Heart right ventricle (tissue), 16 donors: ENCODE measurements at regions not wholly inside any gene's neighbourhood (a gene's known extent, or its start where the extent isn't known, plus 50 kb on each side); places are given as distances from the start of the nearest gene placed in this dataset.

Experiments
- ATAC-seq, 8 donors: fragments of 200-7000 bp; cut with Tn5 transposase; one replicate each; pipeline ENCODE4 v1.9.1; 2020; ENCODE audit warnings: mild to moderate bottlenecking in 8 of 8, moderate library complexity in 8 of 8, moderate number of reproducible peaks in 1 of 8
- DNase-seq, 2 donors: peaks; one replicate each; pipeline ENCODE4 v3.0.0-alpha.2; 2020
- H3K27ac ChIP-seq, 10 donors: fragments of 200-600 bp; sonication (generic) in 2 of 10; one replicate each; pipeline versions ENCODE4 v1.5.0 to v1.8.0; 2020 to 2022; ENCODE audit warnings: mild to moderate bottlenecking in 3 of 10
- H3K27me3 ChIP-seq, 7 donors: fragments of 200-600 bp; one replicate each; pipeline ENCODE4 v1.8.0; 2021 to 2022; ENCODE audit warnings: mild to moderate bottlenecking in 2 of 7
- H3K36me3 ChIP-seq, 9 donors: fragments of 200-600 bp; sonication (generic) in 1 of 9; one replicate each; pipeline versions ENCODE4 v1.5.0 to v1.8.0; 2020 to 2022; ENCODE audit warnings: mild to moderate bottlenecking in 2 of 9
- H3K4me1 ChIP-seq, 9 donors: fragments of 200-600 bp; sonication (generic) in 1 of 9; one replicate each; pipeline versions ENCODE4 v1.5.0 to v1.8.0; 2020 to 2022; ENCODE audit warnings: mild to moderate bottlenecking in 4 of 9
- H3K4me3 ChIP-seq, 10 donors: fragments of 200-600 bp; sonication (generic) in 2 of 10; one replicate each; pipeline versions ENCODE4 v1.5.0 to v1.8.0; 2020 to 2022; ENCODE audit warnings: mild to moderate bottlenecking in 7 of 10, moderate library complexity in 2 of 10
- H3K9me3 ChIP-seq, 11 donors: fragments of 200-600 bp in 10 of 11; sonication (generic) in 2 of 11; one replicate each; pipeline versions ENCODE4 v1.5.0 to v1.8.0; 2013 to 2022; ENCODE audit warnings: mild to moderate bottlenecking in 2 of 11, control low read depth in 1 of 11, moderate library complexity in 1 of 11
- CTCF ChIP-seq, 9 donors: fragments of 200-600 bp; sonication (generic) in 2 of 9; IDR thresholded peaks; one replicate each; pipeline versions ENCODE4 v1.5.0 to v1.8.0; 2021 to 2022; ENCODE audit warnings: antibody characterized with exemption in 9 of 9, mild to moderate bottlenecking in 5 of 9, moderate library complexity in 1 of 9
- WGBS, 2 donors: extraction: QIAGEN DNeasy Blood & Tissue Kit; methylation state at CpG; one replicate each; pipeline ENCODE4 v1.1.7; 2013; ENCODE audit warnings: inconsistent platforms in 1 of 2; 5-methylcytosine and 5-hydroxymethylcytosine counted together
- intact Hi-C, 10 donors: fragments of 100-400 bp; cut with DNase I; formaldehyde crosslinking; loops; one replicate each; pipeline versions ENCODE4 v1.11.1 to v1.14.2; 2022
- donor health status: Arrhythmogenic right ventricular cardiomyopathy.
- donor health status: ischemic (EF 13 %, LVEDD 7.1; RV severe dilation, severe dysfunction).
- donor health status: healthy with polysubstance abuse.
- donor health status: DM: no; HTN: yes; CAD: no.
- donor health status: DM: no; HTN: no; CAD: no.
- donor health status: ischemic (EF 25% LVEDD 6.9; RV normal size, moderate dysfunction).
- donor health status: ischemic (EF 25% LVEDD 5.7; RV mildly dilated, moderate dysfunction).
- donor health status: healthy.
- donor health status: DM: yes; HTN: yes; CAD: no.
- donor health status: Ischemic cardiomyopathy.
- donor health status: ischemic (EF 35%, LVEDD 5.7; RV mildly dilated, moderate dysfunction).
- donor health status: nonischemic (EF 11% LVEDD 7.7; RV severe dilation, severe dysfunction).
- donor health status: DM: yes; HTN: yes; CAD: no.
- donor health status: PGD.
- donor health status: ischemic (EF 29% LVEDD 5.4; RV normal size, mild dysfunction).
- donor health status: nonischemic (EF 23%, LVEDD 6.1; RV moderate dilation, normal function).

GRCh38 chr6:94464018-94464510 lies 1044.7 kb upstream of the EPHA7 start:
- Histone ChIP-seq H3K27ac (no peak overlapping the region), H3K36me3 (no peaks in the 10 kb centered on the region), H3K27me3 (no peaks in the 10 kb centered on the region), H3K4me3 (no peak overlapping the region), H3K9me3 (peaks cover 0 to 12% (median 0%) of the 10 kb centered on the region in 11 donors), H3K4me1 (no peaks in the 10 kb centered on the region)
- intact Hi-C loops: no loop called here
- WGBS, 2 donors: 42 to 45% methylated on average over 3 of the region's 3 CpGs
- DNase-seq (no peak), ATAC-seq (no peak)
- TF ChIP-seq CTCF (IDR thresholded peaks at IDR 0.05): no peak

GRCh38 chr6:94463306-94463705 lies 1043.9 kb upstream of the EPHA7 start:
- intact Hi-C loops: no loop called here
- Histone ChIP-seq H3K9me3 (peaks cover 0 to 12% (median 0%) of the 10 kb centered on the region in 11 donors), H3K27ac (no peak overlapping the region), H3K36me3 (no peaks in the 10 kb centered on the region), H3K4me3 (no peak overlapping the region), H3K4me1 (no peaks in the 10 kb centered on the region), H3K27me3 (no peaks in the 10 kb centered on the region)
- 93 to 94% methylated on average over 1 of the region's 1 CpG for WGBS, 2 donors
- DNase-seq (no peak), ATAC-seq (no peak)
- TF ChIP-seq CTCF (IDR thresholded peaks at IDR 0.05): no peak

GRCh38 chr6:94462231-94462630 lies 1042.9 kb upstream of the EPHA7 start:
- ATAC-seq: no peak
- TF ChIP-seq CTCF (IDR thresholded peaks at IDR 0.05): no peak
- intact Hi-C loops: no loop called here

GRCh38 chr6:94456266-94456665 lies 1036.9 kb upstream of the EPHA7 start:
- Histone ChIP-seq H3K27me3 (no peaks in the 10 kb centered on the region), H3K27ac (no peak overlapping the region), H3K9me3 (peaks cover 0 to 10% (median 0%) of the 10 kb centered on the region in 11 donors), H3K4me1 (no peaks in the 10 kb centered on the region), H3K4me3 (no peak overlapping the region), H3K36me3 (no peaks in the 10 kb centered on the region)
- no peak for DNase-seq
- intact Hi-C loops: no loop called here
- 55 to 71% methylated on average over 2 of the region's 2 CpGs for WGBS, 2 donors
- no peak for ATAC-seq
- TF ChIP-seq CTCF (IDR thresholded peaks at IDR 0.05): no peak

More at GRCh38 chr6:94462231-94462630, 1042.9 kb upstream of the EPHA7 start:
- Histone ChIP-seq H3K9me3 (peaks cover 0 to 12% (median 0%) of the 10 kb centered on the region in 11 donors), H3K4me1 (no peaks in the 10 kb centered on the region), H3K27ac (no peak overlapping the region), H3K4me3 (no peak overlapping the region), H3K36me3 (no peaks in the 10 kb centered on the region), H3K27me3 (no peaks in the 10 kb centered on the region)
- DNase-seq: no peak
